A673 (cell line): ENCODE measurements at regions not wholly inside any gene's neighbourhood (a gene's known extent, or its start where the extent isn't known, plus 50 kb on each side); places are given as distances from the start of the nearest gene placed in this dataset.

Experiments used
- CTCF ChIP-seq: fragments of 300-800, 200-600 bp; sonication (generic); conservative IDR thresholded peaks from 2 replicates; pipeline ENCODE4 v1.5.1; 2017; ENCODE audit warnings: low read depth, mild to moderate bottlenecking, antibody characterized with exemption, low read length, moderate library complexity, mixed read lengths
- EZH2 ChIP-seq: fragments of 200-600 bp; sonication (generic); IDR thresholded peaks from 2 replicates; pipeline ENCODE4 v1.6.1; 2017; ENCODE audit warnings: borderline replicate concordance, low read depth, mild to moderate bottlenecking, mixed read lengths, antibody characterized with exemption, low read length; ENCODE audit not compliant: poor library complexity, severe bottlenecking

GRCh38 chr13:77465603-77466195, 69.8 kb upstream of the SCEL start:
- TF ChIP-seq CTCF = no peak
- TF ChIP-seq EZH2 = no peak
